GM19023 (cell line): ENCODE measurements at regions not wholly inside any gene's neighbourhood (a gene's known extent, or its start where the extent isn't known, plus 50 kb on each side); places are given as distances from the start of the nearest gene placed in this dataset.
"Not testable (repeated sequence)": the region's sequence is repeated elsewhere in the genome, so short reads cannot be mapped to it uniquely, and the experiment has no call there.

ENCODE experiments used
- ATAC-seq: cut with Tn5 transposase; IDR thresholded peaks from one replicate; pipeline ENCODE4 v1.9.1; 2021; ENCODE audit warnings: mild to moderate bottlenecking, moderate library complexity; ENCODE audit not compliant: unreplicated experiment

DNA sequence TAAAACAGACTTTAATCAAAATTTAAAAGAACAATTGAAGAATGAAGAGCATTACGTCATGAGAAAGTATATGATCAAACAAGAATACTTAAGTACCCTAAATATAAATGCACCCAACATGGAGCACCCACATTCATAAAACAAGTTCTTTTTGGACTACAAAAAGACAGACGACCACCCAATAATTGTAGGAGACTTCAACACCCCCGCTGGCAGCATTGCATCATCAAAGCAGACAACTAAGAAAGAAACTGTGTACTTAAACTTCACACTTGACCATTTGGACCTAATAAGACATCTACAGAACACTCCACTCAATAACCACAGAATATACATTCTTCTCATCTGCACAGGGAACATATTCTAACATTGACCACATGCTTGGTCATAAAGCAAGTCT is 291.7 kb upstream of the ZNF322 start:
- ATAC-seq, result not testable (repeated sequence)

DNA sequence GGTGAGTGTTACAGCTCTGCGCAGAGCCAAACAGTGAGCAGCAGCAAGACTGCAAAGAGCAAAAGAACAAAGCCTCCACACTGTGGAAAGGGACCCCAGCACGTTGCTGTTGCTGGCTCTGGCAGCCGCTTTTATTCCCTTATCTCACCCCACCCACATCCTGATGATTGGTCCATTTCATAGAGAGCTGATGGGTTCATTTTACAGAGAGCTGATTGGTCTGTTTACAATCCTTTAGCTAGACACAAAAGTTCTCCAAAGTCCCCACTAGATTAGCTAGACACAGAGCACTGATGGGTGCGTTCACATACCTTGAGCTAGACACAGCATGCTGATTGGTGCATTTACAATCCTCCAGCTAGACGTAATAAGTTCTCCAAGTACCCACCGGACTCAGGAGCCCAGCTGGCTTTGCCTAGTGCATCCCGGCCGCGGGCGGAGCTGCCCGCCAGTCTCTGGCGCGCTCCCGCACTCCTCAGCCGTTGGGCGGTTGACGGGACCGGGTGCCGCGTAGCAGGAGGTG is 291.4 kb upstream of the PRSS16 start:
- peak; percentile 17 for ATAC-seq

DNA sequence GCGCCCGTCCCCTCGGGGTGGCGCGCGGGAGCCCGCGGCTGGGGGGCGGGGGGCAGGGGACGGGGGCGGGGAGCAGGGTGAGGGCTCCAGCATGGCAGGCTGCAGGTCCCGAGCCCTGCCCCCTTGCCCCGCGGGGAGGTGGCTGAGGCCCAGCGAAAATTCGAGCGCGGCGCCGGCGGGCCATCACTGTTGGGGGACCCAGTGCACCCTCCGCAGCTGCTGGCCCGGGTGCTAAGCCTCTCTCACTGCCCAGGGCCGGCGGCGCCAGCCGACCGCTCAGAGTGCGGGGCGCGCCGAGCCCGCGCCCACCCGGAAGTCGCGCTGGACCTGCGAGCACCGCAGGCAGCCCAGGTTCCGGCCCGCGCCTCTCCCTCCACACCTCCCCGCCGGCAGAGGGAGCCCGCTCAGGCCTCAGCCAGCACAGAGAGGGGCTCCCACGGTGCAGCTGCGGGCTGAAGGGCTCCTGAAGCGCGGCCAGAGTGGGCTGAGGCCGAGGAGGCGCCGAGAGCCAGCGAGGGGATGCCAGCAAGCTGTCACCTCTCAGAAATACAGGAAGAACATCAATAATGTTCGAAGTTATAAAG is 290.8 kb upstream of the PRSS16 start:
- peak; percentile 57 for ATAC-seq

DNA sequence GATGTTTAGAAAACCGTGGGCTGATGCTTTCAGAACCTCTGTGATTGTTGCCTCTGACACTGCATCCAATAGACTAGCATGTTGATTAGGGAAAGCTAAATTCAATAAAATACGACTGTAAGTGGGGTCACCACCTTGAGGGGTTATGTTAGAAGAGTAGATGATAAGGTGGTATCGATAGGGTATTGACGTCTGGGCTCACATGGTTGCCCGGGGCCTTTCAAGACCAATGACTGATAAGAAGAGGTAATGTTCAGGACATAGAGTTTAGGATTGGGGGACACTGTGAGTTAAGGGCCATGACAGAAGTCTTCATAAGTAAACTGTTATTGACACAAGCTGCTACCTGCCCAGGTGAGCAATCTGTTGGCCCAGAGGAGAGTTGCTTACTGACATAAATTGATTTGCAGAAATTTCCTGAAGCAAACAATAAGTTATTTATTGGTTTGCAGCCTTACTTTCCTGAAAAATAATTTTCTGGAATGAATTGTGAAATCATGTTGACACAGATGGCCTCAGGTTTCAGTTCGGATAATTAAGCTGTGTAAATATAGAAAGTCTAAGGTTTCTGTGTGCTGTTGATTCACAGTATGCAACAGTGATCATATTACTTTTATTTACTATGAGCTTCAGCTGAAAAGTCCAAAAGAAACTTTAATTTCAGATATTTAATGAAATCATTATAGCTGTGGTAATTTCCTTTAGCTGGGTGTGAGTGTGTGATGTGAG is 289.9 kb upstream of the PRSS16 start:
- not testable (repeated sequence) for ATAC-seq

DNA sequence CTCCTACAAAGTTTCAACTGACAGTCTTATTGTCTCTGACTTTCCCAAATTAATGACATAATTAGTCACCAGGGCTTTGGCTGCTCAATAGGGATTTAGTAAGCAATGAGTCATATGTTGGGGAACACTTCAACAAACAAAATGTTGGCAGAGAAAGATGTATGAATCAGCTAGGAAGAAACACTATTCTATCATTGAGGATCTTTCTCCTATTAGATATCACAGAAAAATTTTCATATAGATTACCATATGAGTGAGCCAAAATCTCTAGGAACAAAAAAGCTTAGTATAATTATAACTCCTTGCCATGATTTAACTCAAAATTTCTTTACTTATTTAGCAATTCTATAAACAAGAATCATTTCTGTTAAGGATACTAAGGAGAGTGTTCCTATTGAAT is 286.3 kb upstream of the PRSS16 start:
- not testable (repeated sequence) for ATAC-seq

DNA sequence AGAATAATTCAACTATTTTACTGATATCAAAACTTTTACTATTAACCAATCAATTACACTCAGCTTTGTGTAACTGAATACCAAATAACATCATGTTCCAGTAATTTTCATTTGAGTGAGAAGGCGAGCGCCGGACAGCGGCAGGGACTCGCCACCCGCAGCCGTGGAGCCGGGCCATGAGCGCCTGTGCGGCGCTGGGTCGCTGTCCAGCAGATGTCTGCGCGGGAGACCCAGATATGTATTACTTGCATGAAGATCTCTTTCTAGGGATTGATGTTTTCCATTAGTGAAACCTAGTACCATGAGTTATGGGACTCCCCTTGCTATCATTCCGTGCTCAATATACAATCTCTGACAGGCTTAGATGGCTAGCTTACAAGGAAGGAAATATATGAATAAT is 245.1 kb upstream of the PRSS16 start:
- ATAC-seq, result no peak

DNA sequence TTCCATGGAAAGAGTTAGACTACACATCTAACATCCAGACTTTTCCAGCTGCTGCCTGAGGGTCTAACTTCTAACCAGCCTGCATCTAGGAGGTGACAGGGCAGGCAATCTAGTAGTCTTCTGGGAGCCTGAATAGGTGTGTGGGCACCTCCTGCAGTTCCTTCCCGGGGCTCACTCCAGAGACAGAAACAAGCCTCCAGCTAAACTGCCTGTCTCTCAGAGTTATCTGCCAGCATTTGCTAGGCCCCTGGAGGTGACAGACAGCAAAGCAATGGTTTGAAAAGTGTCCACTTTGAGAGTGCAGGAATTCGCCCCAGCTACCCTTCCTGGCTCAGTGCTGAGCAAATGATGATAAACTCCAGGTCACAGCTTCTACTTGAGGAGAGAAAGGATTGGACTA is 240.5 kb upstream of the PRSS16 start:
- ATAC-seq, result no peak

DNA sequence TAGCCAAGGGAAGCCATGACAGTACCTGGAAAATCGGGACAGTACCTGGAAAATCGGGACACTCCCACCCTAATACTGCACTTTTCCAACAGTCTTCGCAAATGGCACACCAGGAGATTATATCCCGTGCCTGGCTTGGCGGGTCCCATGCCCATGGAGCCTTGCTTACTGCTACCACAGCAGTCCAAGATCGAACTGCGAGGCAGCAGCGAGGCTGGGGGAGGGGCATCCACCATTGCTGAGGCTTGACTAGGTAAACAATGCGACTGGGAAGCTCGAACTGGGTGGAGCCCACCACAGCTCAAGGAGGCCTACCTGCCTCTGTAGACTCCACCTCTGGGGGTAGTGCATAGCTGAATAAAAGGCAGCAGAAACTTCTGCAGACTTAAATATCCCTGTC is 238.9 kb upstream of the PRSS16 start:
- ATAC-seq, result not testable (repeated sequence)

DNA sequence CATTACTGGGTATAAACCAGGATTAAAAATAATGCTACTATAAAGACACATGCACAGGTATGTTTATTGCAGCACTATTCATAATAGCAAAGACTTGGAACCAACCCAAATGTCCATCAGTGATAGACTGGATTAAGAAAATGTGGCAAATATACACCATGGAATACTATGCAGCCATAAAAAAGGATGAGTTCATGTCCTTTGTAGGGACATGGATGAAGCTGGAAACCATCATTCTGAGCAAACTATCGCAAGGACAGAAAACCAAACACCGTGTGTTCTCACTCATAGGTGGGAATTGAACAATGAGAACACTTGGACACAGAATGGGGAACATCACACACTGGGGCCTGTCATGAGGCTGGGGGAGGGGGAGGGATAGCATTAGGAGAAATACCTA is 233.4 kb upstream of the PRSS16 start:
- ATAC-seq, result not testable (repeated sequence)

DNA sequence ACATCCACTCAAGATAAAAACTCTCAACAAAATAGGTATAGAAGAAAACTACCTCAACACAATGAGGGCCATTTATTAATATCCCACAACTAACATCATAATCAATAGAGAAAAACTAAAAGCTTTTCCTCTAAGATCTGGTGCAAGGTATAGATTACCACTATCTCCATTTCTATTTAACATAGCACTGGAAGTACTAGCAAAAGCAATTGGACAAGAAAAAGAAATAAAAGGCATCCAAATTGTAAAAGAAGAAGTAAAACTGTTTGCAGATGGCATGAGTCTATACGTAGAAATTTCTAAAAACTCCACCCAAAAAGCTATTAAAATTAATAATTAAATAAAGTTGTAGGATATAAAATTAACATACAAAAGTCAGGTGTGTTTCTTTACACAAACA is 230.8 kb upstream of the PRSS16 start:
- no peak for ATAC-seq

DNA sequence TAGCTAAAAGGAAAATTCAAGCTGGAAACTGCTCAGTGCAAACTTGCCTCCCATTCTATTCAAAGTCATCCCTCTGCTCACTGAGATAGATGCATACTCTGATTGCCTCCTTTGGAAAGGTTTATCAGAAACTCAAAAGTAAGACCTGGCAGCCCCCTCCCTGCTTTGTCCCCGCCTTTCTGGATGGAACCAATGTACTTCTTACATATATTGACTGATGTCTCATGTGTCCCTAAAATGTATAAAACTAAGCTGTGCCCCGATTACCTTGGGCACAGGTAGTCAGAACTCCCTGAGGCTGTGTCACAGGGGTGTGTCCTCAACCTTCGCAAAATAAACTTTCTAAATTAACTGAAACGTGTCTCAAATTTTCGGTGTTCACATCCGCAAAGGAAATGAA is 229.1 kb upstream of the PRSS16 start:
- not testable (repeated sequence) for ATAC-seq

DNA sequence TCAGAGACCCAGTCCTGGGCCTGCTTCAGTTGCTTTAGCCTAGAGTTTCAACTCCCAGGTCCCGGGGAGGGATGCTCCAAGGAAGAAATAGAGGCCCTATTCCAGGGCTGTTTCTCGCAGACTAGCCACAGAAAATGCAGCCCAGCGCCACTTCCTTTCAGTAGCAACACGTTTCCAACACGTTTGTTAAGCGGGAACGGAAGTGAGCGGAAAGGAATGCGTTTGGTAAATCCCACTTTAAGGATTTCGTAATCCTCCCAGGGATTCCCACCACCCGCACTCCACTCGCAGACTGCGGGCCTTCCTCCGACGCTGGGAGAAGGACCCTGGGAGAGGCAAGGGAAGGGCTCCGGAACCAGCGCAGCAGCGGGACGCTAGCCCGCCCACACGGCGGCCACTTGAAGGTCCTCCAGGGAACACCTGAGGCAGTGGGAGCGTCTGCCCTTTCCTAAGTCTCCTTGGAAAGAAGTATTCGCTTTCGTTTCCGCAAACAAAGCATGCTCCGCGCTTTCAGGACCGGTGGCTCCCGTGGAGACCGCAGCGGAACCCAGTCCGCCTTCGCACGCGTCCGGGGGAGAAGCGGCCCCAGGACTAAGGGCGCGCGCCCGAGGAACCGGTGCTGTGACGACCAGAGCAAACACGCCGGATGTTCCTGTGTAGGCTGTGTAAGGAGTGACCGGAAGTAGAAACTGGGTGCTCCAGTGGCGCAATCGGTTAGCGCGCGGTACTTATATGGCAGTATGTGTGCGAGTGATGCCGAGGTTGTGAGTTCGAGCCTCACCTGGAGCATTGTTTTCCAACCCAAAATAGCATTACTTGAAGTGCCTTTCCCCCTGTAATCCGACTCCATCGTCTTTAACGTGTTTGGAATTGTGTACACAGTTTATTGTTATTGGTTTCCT is 227.6 kb upstream of the PRSS16 start:
- ATAC-seq, result peak; percentile 98

DNA sequence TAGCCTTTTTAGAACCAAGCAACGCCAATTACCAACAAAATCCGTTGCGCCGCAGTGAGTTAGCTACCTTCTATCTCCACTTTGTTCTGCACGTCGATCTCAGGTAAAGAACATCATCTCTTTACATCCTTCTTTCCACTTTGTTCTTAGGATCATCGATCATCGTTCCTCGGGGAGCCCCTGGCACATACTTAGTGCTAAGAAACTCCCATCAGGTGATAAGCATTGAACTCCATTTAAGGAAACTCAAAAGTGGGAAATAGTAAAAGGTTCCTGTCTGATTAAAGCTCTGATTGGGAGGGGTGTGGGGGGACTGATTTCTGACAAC is 227.0 kb upstream of the PRSS16 start:
- no peak for ATAC-seq

DNA sequence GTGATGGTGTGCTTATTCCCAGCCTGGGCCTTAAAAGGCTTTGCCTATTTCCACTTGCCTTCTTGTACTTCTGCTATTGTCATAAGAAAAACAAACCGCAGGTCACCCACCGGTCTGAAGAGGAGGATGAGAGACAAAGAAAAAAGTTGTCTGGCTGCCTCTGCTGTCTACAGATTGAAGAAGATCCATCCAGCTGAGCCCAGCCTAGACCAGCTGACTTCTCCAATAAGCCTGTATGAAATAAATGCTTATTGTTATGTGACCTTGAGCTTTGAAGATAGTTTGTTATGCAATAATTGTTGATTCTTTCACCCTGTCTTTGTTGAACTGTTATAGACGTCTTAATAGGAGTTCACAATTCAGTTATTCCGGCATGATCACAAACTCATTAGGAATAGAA is 223.8 kb upstream of the PRSS16 start:
- ATAC-seq, result no peak

DNA sequence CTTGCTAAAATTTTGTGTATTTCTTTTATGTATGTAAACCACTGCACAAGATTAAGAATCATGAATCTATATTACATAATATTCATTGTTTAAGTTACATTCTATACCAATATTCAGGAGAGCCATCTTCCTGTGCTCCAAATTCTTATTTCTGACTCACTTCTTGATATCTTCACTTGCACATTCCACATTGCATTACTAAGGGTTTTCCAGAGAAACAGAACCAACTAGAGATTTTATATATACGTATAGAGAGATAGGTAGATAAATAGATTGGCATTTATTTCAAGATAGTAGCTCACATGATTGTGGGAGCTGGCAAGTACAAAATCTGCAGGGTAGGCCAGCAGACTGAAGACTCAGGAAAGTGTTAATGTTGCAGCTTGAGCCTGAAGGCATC is 222.2 kb upstream of the PRSS16 start:
- ATAC-seq, result no peak

DNA sequence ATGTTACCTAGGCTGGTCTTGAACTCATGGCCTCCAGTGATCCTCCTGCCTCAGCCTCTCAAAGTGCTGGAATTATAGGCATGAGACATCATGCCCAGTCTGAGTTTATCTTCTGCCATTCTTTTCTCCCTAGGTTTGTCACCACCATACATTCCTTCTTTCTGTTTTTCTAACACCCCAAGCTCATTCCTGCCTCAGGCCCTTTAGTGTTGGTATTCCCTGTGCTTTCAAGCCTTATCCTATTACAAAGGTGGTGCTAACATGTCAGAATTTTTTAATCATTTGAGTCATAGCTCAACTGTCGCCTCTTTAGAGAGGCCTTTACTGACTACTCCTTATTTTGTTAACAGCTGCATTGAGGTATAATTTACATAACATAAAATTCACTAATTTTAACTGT is 221.1 kb upstream of the PRSS16 start:
- no peak for ATAC-seq

DNA sequence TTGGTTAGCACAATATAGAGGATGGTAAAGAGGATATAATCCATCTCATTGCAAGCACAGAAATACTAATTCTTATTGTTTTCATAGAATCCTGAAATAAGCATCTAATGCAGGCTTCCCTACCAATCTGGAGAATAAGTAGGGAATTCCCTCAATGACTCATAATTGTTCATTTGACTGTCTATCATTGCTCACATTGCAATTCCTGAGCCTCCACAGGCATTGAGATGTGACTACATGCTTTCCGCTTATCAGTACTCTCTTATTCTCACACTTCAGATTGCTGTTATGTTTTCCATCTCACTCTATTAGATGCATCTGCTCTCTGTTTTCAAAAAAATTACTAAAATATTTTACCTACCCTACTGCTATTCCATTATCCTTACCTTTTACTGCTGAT is 216.2 kb upstream of the PRSS16 start:
- no peak for ATAC-seq

DNA sequence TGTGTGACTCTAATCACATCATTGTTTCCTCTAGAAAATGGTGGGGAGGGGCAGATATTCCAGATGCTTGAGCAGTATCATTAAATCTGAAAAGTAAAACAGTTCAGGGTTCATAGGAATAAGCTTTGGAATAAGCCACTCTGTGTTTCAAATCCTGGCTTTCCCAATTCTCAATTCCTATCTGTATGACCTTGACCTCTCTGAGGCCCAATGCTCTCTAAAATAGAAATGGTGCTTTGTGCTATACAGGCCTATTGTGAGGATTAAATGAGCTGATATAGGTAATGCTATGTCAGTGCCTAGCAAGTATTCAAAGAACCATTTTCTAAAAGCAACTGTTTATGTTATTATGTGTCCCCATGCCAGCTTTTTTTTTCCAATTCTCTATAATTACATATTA is 209.0 kb upstream of the PRSS16 start:
- ATAC-seq, result no peak

DNA sequence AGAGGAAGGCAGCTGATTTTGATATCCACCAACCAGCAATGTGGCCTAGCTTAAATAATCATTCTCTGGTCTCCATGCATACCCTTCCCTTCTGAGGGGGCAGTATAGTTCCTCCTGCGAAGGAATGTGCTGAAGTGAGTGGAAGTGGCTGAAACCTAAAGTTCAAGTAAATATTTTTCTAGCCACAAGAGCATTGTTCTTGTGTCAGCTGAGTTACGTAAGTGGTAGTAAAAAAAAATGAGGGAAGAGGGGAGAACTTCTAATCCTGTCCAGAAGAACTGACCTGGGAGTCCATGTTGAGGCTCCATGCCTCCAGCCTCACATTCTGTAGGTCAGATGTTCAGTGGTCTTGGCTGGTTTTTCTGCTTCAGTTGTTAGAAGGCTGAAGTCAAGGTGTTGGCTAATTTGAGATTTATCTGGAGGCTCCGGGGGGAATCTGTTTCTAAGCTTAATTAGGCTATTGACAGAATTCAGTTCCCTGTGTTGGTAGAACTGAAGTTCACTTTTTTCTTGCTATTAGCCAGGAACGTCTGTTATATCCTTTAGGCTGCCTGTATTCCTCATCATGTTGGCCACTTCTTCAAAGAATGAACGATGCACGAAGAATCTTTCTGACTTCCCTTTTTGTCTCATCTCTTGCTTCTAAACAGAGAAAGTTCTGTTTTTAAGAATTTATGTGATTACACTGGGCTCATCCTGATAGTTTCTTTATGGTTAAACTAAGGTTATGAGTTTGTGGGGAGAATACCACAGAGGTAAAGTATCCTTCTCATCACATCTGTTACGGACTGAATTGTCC is 207.1 kb upstream of the PRSS16 start:
- no peak for ATAC-seq

DNA sequence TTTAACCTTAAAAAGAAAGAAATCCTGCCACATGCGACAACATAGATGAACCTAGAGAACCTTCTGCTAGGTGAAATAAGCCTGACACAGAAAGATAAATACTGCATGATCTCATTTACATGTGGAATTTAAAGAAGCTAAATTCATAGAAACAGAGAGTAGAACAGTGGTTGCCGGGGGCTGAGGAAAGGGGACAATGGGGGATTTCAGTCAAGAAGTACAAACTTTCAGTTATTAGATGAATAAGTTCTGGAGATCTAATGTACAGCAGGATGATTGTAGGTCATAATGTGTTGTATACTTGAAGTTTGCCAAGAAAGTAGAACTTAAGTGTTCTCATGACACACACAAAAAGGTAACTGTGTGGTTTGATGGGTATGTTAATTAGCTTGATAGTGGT is 204.3 kb upstream of the PRSS16 start:
- ATAC-seq, result no peak

DNA sequence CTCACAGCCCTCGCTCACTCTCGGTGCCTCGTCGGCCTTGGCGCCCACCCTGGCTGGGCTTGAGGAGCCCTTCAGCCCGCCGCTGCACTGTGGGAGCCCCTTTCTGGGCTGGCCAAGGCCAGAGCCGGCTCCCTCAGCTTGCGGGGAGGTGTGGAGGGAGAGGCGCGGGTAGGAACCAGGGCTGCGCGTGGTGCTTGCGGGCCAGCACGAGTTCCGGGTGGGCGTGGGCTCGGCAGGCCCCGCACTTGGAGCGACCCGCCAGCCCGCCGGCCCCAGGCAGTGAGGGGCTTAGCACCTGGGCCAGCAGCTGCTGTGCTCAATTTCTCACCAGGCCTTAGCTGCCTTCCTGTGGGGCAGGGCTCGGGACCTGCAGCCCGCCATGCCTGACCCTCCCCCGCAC is 202.4 kb upstream of the PRSS16 start:
- not testable (repeated sequence) for ATAC-seq
